ENCODE measurements at regions not wholly inside any gene's neighbourhood (a gene's known extent, or its start where the extent isn't known, plus 50 kb on each side); places are given as distances from the start of the nearest gene placed in this dataset.

GRCh38 chr14:62616668-62617067 is 428.6 kb downstream of the KCNH5 start:
- no peak for TF ChIP-seq CTCF (IDR thresholded peaks at IDR 0.05)
- TF ChIP-seq EP300 (IDR thresholded peaks at IDR 0.05), result no peak
